Gastrocnemius medialis (tissue), 4 donors: ENCODE measurements at regions not wholly inside any gene's neighbourhood (a gene's known extent, or its start where the extent isn't known, plus 50 kb on each side); places are given as distances from the start of the nearest gene placed in this dataset.

Source experiments
- CTCF ChIP-seq, 5 experiments: fragments of 450-650 bp in 3 of 5; fragments of 200-600 bp in 2 of 5; sonication (generic) in 2 of 5; IDR thresholded peaks in 4 of 5; conservative IDR thresholded peaks in 1 of 5; 1 replicate in 4 of 5; 2 replicates in 1 of 5; pipeline ENCODE4 v1.5.1; 2016 to 2019; ENCODE audit warnings: antibody characterized with exemption in 5 of 5, mild to moderate bottlenecking in 3 of 5, moderate library complexity in 3 of 5
- POLR2A ChIP-seq, 2 donors: fragments of 450-650 bp; IDR thresholded peaks; one replicate each; pipeline ENCODE4 v1.6.1; 2017; ENCODE audit warnings: antibody characterized with exemption in 2 of 2, mild to moderate bottlenecking in 2 of 2, moderate library complexity in 2 of 2

- no peak for TF ChIP-seq CTCF (IDR thresholded peaks at IDR 0.05 in 4 of 5, conservative IDR thresholded peaks at IDR 0.05 in 1 of 5)
- TF ChIP-seq POLR2A (IDR thresholded peaks at IDR 0.05) = no peak
Measured at GRCh38 chr4:79017481-79017880, 78.2 kb upstream of the PAQR3 start.
